ENCODE measurements at regions not wholly inside any gene's neighbourhood (a gene's known extent, or its start where the extent isn't known, plus 50 kb on each side); places are given as distances from the start of the nearest gene placed in this dataset.

GRCh38 chr2:83784947-83785346, 674.1 kb downstream of the SUCLG1 start:
- DNase-seq (ENCODE audit: low read depth): no peak

GRCh38 chr2:83784315-83784714, 674.8 kb downstream of the SUCLG1 start:
- DNase-seq (ENCODE audit: low read depth): no peak

GRCh38 chr2:83782122-83782521, 677.0 kb downstream of the SUCLG1 start:
- no peak for DNase-seq (ENCODE audit: low read depth)

- DNase-seq (ENCODE audit: low read depth): no peak
Measured at GRCh38 chr2:83764447-83765005, 694.6 kb downstream of the SUCLG1 start.

- no peak for DNase-seq (ENCODE audit: low read depth)
Measured at GRCh38 chr2:83757329-83757728, 701.8 kb downstream of the SUCLG1 start.

GRCh38 chr2:83756219-83756618, 702.9 kb downstream of the SUCLG1 start:
- no peak for DNase-seq (ENCODE audit: low read depth)

- DNase-seq (ENCODE audit: low read depth): no peak
Measured at GRCh38 chr2:83747141-83747540, 711.9 kb downstream of the SUCLG1 start.

GRCh38 chr2:83744855-83745254, 714.2 kb downstream of the SUCLG1 start:
- no peak for DNase-seq (ENCODE audit: low read depth)

- DNase-seq (ENCODE audit: low read depth): peak; percentile 80
Measured at GRCh38 chr2:83742117-83742782, 716.8 kb downstream of the SUCLG1 start.

- peak; percentile 19 for DNase-seq (ENCODE audit: low read depth)
Measured at GRCh38 chr2:83730223-83730622, 728.9 kb downstream of the SUCLG1 start.

- no peak for DNase-seq (ENCODE audit: low read depth)
Measured at GRCh38 chr2:83725735-83726134, 733.3 kb downstream of the SUCLG1 start.

- no peak for DNase-seq (ENCODE audit: low read depth)
Measured at GRCh38 chr2:83705146-83705545, 753.9 kb downstream of the SUCLG1 start.

GRCh38 chr2:83703598-83703997, 755.5 kb downstream of the SUCLG1 start:
- no peak for DNase-seq (ENCODE audit: low read depth)

GRCh38 chr2:83696838-83697237, 762.2 kb downstream of the SUCLG1 start:
- no peak for DNase-seq (ENCODE audit: low read depth)

GRCh38 chr2:83695530-83695929, 763.5 kb downstream of the SUCLG1 start:
- no peak for DNase-seq (ENCODE audit: low read depth)

- no peak for DNase-seq (ENCODE audit: low read depth)
Measured at GRCh38 chr2:83695037-83695436, 764.0 kb downstream of the SUCLG1 start.

GRCh38 chr2:83689402-83689801, 769.7 kb downstream of the SUCLG1 start:
- no peak for DNase-seq (ENCODE audit: low read depth)

- DNase-seq (ENCODE audit: low read depth): peak; percentile 37
Measured at GRCh38 chr2:83686863-83687262, 772.2 kb downstream of the SUCLG1 start.

GRCh38 chr2:83674050-83674449, 785.0 kb downstream of the SUCLG1 start:
- no peak for DNase-seq (ENCODE audit: low read depth)

- DNase-seq (ENCODE audit: low read depth): peak; percentile 6
Measured at GRCh38 chr2:83665894-83666293, 793.2 kb downstream of the SUCLG1 start.

- DNase-seq (ENCODE audit: low read depth): no peak
Measured at GRCh38 chr2:83665154-83665553, 793.9 kb downstream of the SUCLG1 start.

- DNase-seq (ENCODE audit: low read depth): no peak
Measured at GRCh38 chr2:83661711-83662110, 797.4 kb downstream of the SUCLG1 start.

GRCh38 chr2:83654091-83654611, 804.9 kb downstream of the SUCLG1 start:
- DNase-seq (ENCODE audit: low read depth): no peak

GRCh38 chr2:83650898-83651297, 808.2 kb downstream of the SUCLG1 start:
- peak; percentile 59 for DNase-seq (ENCODE audit: low read depth)
